Prostate gland (tissue), 2 donors: ENCODE measurements at regions not wholly inside any gene's neighbourhood (a gene's known extent, or its start where the extent isn't known, plus 50 kb on each side); places are given as distances from the start of the nearest gene placed in this dataset.

Experiments used
- CTCF ChIP-seq, 4 experiments: fragments of 200-600 bp in 2 of 4; fragments of 450-650 bp in 2 of 4; sonication (generic) in 2 of 4; IDR thresholded peaks; 1 replicate in 3 of 4; 2 replicates in 1 of 4; pipeline ENCODE4 v1.5.1; 2016 to 2019; ENCODE audit warnings: antibody characterized with exemption in 4 of 4, mild to moderate bottlenecking in 2 of 4, moderate library complexity in 2 of 4
- POLR2A ChIP-seq: fragments of 450-650 bp; IDR thresholded peaks from one replicate; pipeline ENCODE4 v1.6.1; 2016; ENCODE audit warnings: antibody characterized with exemption, mild to moderate bottlenecking
- POLR2AphosphoS5 ChIP-seq: sonication (generic); formaldehyde crosslinking; IDR thresholded peaks from one replicate; pipeline ENCODE4 v1.6.1; 2017; ENCODE audit warnings: antibody characterized with exemption

- TF ChIP-seq CTCF (IDR thresholded peaks at IDR 0.05) (no peak), POLR2AphosphoS5 (no peak), POLR2A (no peak)
Observed at GRCh38 chr1:69201716-69202115, 366.0 kb upstream of the LRRC7 start.
